GM12875 (cell line): ENCODE measurements at regions not wholly inside any gene's neighbourhood (a gene's known extent, or its start where the extent isn't known, plus 50 kb on each side); places are given as distances from the start of the nearest gene placed in this dataset.

Source experiments
- H3K4me3 ChIP-seq: one replicate; pipeline ENCODE4 v1.5.1; 2011; ENCODE audit warnings: low read depth, low read length, control low read depth
- TF ChIP-seq, protein P1 (sequence below): IDR thresholded peaks from 2 replicates; pipeline ENCODE4 v1.5.1; 2011; ENCODE audit warnings: low read depth, mild to moderate bottlenecking, control low read depth, inconsistent platforms, low read length, moderate library complexity, borderline replicate concordance; ENCODE audit not compliant: insufficient read depth

DNA sequence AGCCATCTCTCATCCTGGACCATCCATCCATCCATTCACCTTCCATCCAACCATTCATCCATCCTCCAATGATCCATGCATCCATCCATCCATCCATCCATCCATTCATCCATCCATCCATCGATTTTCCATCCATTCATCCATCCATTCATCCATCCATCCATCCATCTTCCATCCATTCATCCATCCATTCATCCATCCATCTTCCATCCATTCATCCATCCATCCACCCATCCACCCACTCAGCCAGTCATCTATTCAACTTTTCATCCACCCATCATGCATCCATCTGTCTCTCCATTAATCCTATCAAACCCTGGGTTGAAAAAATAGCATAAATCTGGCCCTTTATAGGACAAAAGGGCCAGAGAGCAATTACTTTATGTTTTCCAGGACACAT lies 158.3 kb upstream of the WSCD1 start:
- TF ChIP-seq, protein P1, sequence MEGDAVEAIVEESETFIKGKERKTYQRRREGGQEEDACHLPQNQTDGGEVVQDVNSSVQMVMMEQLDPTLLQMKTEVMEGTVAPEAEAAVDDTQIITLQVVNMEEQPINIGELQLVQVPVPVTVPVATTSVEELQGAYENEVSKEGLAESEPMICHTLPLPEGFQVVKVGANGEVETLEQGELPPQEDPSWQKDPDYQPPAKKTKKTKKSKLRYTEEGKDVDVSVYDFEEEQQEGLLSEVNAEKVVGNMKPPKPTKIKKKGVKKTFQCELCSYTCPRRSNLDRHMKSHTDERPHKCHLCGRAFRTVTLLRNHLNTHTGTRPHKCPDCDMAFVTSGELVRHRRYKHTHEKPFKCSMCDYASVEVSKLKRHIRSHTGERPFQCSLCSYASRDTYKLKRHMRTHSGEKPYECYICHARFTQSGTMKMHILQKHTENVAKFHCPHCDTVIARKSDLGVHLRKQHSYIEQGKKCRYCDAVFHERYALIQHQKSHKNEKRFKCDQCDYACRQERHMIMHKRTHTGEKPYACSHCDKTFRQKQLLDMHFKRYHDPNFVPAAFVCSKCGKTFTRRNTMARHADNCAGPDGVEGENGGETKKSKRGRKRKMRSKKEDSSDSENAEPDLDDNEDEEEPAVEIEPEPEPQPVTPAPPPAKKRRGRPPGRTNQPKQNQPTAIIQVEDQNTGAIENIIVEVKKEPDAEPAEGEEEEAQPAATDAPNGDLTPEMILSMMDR, result no peak
- no peak overlapping the region for H3K4me3 ChIP-seq

- TF ChIP-seq, protein P1, result no peak
- H3K4me3 ChIP-seq, result no peak overlapping the region
Measured at GRCh38 chr17:5913032-5913531, 157.1 kb upstream of the WSCD1 start.

DNA sequence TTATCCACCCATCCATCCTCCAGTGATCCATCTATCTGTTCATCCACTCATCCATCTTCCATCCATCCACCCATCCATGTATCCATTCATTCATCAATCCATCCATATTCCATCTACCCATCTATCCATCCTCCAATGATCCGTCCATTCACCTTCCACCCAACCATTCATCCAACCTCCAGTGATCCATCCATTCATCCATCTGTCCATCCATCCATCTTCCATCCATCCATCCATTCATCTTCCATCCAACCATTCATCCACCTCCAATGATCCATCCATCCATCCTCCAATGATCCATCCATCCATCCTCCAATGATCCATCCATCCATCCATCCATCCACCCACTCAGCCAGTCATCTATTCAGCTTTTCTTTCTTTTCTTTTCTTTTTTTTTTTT lies 156.5 kb upstream of the WSCD1 start:
- TF ChIP-seq, protein P1, result no peak

GRCh38 chr17:5915337-5915736 lies 154.8 kb upstream of the WSCD1 start:
- TF ChIP-seq, protein P1, result no peak
- no peak overlapping the region for H3K4me3 ChIP-seq

More for the DNA sequence above, 156.5 kb upstream of the WSCD1 start:
- no peak overlapping the region for H3K4me3 ChIP-seq

GRCh38 chr17:5919089-5919488 lies 151.1 kb upstream of the WSCD1 start:
- no peak overlapping the region for H3K4me3 ChIP-seq
- TF ChIP-seq, protein P1, result no peak

DNA sequence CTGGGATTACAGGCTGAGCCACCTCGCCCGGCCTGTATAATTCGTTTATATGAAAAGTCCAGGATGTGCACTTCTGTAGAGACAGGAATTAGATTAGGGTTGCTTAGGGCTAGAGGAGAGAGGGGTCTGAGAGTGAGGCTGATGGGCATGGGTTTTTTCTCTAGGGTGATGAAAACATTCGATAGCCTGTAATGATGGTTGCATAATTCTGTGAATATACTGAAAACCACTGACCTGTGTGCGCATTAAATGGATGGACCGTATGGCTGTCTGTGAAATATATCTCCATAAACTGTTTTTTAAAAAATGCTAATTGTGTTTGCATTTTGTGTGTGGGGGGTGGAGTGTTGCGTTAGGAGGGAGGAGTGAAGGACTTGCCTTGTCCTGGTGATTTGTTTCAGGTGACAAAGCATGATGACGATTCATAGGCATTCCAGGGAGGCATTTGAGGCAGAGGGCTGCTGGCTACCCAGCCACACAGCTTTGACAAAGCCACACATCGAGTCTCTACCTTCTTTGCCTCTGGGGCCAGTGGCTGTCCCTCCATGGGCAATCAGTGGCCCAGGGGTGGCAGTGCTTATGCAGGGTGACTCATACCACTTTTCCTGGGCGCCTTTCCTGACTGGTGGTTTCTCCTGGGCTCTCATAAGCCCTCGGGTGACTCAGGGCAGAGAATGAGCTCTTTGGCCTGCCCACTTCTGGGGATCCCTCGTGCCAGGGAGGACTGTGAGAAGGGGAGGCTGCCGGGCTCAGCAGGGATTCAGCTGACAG lies 148.5 kb upstream of the WSCD1 start:
- TF ChIP-seq, protein P1, result no peak
- H3K4me3 ChIP-seq, result no peak overlapping the region

- H3K4me3 ChIP-seq, result no peak overlapping the region
- TF ChIP-seq, protein P1, result no peak
Measured at GRCh38 chr17:5922476-5922875, 147.7 kb upstream of the WSCD1 start.
